ENCODE measurements at regions not wholly inside any gene's neighbourhood (a gene's known extent, or its start where the extent isn't known, plus 50 kb on each side); places are given as distances from the start of the nearest gene placed in this dataset.
"Not testable (repeated sequence)": the region's sequence is repeated elsewhere in the genome, so short reads cannot be mapped to it uniquely, and the experiment has no call there.

DNA sequence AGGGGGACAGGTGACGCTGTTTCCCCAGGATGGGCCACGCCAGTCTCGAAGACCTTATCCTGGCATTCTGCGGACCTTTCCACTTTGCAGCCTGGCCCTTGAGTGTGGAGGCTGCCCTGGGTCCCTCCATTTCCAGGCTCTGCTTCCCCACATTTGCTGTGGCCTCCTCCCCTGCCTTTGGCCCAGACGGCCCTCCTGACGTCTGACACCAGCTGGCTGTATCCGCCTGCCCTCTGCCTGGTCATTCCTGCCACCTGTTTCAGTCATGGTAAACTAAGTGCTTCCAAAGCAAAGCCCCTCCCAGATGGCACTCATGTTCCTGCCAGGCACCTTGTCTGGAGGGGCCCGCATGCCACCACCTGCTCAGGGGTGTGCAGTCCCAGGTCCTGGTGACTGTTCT is 95.1 kb downstream of the ASB1 start:
- no peak for DNase-seq

DNA sequence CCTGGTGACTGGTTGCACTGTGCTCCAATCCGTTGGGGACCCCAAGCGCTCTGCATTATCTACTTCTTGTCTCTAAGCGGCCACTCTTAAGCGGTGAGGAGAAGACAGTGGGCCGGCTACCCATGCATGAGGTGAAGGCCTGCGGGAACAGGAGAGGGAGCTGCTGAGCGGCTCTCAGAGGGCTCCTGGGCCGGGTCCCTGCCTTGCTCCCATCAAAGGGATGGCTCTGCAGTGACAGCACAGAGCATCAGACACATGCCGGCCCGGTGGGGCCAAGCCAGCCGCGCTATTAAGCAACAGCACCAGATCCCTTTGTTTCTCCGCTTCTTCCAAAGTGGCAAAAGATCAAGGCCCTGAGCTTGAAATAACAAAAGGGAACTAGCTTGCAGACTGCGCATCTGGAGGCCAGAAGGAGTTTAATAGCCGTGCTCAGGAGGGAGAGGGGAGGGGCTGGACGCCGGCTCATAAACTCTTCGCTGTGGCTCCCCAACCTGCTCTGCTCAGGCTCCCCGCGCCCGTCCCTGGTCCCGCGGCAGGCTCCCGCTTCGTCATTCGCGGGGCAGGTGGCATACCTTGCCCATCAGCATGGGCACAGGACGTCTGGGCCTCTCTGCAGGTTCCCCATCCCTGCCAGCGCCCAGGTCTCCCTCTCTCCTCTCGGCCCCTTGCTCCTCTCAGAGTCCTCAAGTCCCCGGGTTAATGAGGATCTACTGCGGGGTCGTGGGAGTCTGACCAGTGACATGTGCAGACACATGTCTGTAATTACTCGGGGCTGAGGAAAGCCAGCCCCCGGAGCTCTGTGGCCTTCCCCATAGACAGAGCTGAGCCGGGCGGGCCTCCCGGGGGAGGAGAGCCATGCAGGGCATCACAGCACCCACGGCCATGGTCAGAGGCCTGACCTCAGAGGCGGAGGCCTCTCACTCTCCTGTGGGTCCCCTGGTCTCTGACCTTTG is 96.7 kb downstream of the ASB1 start:
- DNase-seq, result no peak

DNA sequence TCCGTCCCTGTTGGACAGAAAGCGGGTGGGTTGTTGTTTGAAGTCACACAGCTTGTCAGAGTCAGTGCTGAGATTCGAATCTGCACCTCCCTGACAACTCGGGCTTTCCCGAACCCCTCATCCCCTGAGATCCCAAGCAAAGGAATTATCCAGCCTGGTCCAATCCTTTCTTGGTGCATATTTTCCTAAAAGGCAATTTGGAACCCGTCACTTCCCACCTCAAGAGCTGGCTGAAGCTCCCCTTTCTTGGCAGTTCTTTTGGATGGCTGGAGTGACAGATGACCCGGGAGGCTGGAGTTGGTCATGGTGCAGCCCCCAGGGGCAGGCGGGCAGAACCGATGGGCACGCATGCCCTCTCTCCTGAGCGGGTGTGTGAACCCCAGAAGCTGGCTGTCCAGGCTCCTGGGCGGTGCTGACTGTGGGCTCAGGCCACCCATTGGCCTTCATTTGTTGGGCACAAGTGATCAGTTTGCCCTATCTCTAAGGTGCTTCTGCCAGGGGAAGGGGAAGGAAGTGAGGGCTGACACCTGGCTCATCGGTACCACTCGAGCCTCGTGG is 97.8 kb downstream of the ASB1 start:
- no peak for DNase-seq

DNA sequence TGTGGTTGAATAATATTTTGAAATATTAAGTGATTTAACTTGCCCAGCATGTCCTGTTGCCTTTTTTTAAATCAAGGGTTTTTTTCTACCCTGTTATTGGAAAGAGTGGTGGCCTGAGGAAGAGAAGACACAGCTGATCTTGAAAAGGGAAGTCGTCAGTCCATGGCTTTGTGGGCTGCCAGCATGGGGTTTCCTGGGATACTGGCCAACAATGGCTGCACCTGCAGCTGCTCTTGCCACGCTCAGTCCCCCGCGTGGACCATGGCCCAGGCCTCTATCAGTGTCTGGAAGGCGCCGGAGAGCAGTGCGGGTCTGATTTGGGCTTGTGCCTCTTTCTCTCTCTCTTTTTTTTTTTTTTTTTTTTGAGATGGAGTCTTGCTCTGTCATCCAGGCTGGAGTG is 99.3 kb downstream of the ASB1 start:
- no peak for DNase-seq

DNA sequence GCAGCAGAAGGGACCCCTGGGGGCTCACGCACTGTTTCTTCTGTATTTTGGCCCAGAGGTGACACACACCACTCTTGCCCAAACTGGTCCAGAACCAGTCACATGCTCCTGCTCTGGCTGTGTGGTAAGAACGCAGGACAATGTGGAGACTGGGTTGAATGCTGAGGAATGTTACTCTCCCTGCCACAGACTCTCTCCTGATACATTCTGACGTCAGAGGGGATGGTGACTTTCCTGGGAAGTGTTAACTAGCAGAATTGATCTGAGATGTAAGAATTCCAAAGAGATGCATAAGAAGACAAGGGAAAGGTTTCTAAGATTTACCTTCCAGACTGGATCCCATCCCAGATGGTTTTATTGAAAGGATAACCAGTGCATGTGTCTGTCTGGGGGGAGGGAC is 100.8 kb downstream of the ASB1 start:
- DNase-seq, result no peak

DNA sequence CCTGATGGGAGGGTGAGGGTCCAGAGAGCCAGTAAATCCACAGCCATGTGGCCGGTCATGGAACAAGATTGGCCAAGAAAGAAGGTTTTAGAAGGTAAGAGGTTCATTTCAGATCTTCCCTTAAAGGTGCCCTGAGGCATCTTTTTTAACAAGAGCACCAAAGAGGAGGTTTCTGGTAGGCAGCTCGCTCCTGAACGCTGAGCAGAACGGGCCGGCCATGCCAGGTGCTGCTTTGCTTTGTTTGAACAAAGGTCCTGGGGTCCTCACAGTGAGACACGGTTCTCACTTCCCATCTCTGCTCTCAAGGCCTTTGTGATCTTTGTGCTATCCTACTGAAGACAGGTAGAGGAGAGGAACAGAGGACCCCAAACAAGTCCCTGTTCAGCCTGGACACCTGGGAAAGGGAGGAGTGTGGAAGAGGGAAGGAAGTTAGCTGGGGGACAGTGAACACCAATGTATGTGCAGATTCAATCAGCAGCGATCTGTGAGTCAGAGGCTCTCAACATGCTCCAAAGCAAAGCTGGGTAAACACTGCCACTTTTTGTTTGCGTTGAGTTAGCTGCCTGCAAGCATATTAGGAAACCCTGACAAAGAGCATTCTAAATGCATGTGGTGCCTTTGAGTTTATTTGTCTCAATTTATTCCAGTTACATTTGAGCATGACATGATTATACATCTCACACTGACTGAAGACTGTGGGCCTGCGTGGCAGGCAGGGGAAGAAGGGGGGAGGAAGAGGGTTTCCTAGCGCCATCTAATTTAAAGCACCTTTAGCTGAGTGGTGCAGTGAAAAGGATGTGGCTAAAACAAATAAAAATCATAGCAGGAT is 102.4 kb downstream of the ASB1 start:
- no peak for DNase-seq

DNA sequence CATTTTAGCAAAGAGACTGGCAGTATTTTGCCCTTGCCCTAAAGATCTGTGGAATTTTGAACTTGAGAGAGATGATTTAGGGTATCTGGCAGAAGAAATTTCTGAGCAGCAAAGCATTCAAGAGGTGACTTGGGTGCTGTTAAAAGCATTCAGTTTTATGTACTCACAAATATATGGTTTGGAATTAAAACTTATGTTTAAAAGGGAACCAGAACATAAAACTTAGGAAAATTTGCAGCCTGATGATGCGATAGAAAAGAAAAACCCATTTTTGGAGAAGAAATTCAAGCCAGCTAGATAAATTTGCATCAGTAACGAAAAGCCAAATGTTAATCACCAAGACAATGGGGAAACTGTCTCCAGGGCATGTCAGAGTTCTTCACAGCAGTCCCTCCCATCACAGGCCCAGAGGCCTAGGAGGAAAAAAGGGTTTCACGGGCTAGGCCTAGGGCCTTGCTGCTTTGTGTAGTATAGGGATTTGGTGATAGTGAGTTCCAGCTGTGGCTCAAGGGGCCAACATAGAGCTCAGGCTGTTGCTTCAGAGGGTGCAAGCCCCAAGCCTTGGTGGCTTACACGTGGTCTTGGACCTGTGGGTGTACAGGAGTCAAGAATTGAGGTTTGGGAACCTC is 104.4 kb downstream of the ASB1 start:
- not testable (repeated sequence) for DNase-seq

DNA sequence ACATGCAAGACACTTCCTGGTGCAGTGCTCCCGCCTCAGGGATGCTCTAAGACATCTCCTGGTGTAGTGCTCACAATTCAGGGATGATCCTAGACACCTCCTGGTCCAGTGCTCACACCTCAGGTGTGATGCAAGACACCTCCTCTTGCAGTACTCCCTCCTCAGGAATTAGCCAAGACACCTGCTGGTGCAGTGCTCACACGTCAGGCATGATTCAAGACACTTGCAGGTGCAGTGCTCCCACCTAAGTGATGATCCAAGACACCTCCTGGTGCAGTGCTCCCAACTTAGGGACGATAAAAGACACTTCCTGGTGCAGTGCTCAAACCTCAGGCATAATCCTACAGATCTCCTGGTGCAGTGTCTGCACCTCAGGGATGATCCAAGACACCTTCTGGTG is 117.0 kb downstream of the ASB1 start:
- DNase-seq, result not testable (repeated sequence)

DNA sequence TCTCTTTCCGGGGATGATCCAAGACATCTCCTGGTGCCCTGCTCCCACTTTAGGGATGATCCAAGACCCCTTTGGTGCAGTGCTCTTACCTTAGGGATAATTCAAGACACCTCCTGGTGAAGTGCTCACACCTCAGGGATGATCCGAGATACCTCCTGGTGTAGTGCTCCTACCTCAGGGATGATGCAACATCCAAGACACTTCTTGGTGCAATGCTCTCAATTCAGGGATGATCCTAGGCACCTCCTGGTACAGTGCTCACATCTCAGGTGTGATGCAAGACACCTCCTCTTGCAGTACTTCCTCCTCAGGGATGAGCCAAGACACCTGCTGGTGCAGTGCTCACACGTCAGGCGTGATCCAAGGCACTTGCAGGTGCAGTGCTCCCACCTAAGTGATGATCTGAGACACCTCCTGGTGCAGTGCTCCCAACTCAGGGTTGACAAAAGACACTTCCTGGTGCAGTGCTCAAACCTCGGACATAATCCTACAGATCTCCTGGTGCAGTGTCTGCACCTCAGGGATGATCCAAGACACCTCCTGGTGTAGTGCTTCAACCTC is 122.3 kb downstream of the ASB1 start:
- DNase-seq, result no peak

DNA sequence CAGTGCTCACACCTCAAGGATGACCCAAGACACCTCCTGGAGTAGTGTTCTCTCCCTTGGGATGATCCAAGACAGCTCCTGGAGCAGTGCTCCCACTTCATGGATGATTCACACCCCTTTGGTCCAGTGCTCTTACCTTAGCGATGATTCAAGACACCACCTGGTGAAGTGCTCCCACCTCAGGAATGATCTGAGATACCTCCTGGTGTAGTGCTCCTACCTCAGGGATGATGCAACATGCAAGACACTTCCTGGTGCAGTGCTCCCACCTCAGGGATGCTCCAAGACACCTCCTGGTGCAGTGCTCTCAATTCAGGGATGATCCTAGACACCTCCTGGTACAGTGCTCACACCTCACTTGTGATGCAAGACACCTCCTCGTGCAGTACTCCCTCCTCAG is 123.1 kb downstream of the ASB1 start:
- no peak for DNase-seq

DNA sequence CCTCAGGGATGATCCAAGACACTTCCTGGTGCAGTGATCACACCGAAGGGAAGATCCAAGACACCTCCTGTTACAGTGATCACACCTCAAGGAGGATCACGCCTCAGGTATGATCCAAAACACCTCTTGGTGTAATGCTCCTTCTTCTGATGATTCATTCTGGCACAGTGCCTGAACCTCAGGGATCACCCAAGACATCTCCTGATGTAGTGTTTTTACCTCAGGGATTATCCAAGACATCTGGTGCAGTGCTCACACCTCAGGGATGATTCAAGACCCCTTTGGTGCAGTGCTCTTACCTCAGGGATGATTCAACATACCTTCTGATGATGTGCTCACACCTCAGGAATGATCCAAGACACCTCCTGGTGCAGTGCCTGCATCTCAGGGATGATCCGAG is 124.4 kb downstream of the ASB1 start:
- no peak for DNase-seq

DNA sequence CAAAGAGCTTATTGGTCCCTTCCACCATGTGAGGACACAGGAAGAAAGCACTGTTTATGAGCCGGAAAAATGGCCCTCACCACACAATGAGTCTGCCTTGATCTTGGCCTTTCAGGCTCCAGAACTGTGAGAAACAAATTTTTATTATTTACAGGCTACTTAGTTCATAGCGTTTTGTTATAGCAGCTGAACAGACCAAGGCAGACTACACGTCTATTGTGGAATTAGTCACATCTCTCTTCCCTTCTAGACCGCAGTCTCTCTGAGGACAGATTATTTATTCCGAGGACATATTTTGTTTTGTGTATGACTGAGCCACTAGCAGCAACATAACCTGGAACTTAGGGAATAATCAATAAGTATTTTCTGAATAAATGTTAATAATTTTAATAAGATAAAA is 125.5 kb downstream of the ASB1 start:
- no peak for DNase-seq

DNA sequence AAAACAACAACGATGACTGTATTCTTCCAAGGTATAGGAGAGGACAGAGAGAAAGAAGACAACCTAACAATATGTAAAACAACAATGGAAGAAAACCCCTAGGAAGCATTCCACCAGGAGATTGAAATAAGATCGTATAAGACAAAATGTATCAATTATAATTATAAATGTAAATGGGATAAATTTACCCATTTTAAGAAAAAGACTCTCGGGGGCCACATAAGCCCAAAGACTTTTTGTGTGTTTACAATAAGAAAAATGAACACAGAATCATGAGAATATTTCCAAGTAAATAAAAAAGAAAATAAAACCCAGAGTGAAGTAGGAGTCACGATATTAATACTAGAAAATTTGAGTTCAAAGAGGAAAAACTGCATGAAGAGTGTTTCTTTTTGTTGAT is 126.4 kb downstream of the ASB1 start:
- no peak for DNase-seq

DNA sequence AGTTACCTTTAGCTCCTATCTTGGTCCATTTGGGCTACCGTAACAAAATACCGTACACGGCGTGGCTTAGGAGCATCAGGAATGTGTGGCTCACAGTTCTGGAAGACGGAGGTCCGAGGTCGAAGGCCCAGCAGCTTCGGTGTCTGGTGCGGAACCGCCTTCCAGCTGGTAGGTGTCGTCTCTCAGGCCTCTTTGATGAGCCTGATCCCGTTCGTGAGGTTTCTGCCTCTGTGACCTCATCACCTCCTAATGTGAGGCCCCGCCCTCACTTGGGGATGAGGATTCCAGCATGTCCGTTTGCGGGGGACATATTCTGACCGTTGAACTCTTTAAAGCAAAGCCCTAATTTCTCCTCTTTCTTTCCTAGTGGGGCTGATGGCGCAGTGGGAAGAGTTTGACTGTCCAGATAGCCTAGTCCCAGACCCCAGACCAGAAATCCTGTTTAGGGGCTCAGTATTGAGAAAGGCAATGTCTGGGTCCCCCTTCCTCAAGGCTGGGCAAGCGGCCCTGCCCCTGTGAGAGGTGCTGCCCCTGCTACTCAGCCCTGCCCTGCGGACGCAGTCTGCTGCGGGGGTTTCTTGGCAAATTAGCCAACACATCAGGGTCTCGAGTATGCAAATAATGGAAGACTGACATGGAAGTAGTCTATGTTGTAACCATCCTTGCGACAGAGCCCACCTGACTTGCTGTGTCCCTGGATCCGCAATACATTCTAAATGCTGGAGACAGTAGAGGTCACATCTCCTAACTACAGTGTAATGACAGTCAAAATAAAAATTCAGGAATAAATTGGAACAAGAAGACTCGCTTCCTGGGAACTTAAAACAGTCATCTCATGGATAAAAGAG is 128.0 kb downstream of the ASB1 start:
- no peak for DNase-seq

DNA sequence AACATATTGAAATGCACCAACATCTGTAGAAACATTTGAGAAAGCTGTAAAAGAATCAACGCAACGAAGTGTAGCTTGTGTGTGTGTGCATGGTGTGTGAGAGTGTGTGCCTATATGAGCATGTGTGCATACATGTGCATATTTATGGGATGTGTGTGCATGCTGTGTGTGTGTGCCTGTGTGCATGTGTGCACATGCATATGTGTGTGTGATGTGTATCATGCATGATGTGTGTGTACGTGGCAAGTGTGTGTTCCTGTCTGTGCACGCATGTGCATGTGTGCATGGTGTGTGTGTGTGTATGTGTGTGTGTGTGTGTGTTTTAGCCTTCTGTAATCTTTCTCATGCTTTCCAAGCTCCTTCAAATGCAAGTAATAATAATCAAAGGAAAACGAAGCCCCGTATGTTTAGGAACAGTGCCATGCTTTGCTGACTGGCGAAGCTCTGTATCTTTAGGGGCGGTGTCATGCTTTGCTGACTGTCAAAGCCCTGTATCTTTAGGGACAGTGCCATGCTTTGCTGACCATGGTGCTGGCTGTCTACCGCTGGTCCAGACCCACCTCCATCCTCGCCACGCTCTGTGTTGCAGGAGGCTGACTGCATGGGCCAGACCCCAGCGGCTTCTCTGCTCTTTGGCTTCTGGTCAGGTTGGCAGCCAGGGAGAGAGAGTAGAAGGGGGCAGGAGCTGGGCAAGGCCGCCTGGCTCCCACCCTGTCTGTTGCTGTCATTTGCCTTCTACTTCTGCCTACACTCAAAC is 129.2 kb downstream of the ASB1 start:
- no peak for DNase-seq

DNA sequence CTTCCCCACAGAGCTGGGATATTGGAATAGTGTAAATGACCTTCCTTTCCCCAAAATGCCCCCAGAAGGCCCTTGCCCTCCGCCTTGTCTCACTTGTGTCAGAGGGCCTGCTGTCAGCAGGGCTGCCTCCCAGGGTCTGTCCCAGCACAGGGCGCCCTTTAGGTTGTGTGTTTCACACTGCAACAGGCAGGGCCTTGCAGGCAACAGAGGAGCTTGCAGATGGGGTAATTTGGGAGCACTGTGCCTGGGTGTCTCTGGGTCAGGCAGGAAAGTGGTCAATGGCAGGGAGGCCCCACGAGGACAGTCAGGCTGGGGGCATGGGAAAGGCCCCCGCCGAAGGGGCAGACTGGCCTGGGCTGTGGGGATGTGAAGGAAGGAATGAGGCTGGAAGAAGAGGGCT is 130.7 kb downstream of the ASB1 start:
- no peak for DNase-seq

DNA sequence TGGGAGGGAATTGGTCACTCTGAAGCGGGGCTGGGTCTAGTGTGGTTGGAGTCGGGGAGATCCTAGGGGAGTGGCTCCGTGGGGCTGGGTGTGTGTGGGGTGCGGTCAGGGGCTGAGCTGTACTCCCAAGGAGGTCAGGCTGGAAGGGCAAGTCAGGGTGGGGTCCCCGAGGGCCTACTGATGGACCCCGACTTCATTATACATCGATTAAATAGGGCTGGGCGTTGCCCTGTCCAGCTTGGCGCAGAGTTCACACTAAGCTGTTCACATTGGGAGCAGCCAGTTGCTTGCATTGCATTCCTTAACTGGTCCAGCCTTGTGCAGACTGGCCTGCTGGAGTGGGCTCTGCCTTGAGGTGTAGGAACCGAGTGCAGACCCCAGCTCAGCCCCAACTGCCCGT is 131.2 kb downstream of the ASB1 start:
- DNase-seq, result no peak

DNA sequence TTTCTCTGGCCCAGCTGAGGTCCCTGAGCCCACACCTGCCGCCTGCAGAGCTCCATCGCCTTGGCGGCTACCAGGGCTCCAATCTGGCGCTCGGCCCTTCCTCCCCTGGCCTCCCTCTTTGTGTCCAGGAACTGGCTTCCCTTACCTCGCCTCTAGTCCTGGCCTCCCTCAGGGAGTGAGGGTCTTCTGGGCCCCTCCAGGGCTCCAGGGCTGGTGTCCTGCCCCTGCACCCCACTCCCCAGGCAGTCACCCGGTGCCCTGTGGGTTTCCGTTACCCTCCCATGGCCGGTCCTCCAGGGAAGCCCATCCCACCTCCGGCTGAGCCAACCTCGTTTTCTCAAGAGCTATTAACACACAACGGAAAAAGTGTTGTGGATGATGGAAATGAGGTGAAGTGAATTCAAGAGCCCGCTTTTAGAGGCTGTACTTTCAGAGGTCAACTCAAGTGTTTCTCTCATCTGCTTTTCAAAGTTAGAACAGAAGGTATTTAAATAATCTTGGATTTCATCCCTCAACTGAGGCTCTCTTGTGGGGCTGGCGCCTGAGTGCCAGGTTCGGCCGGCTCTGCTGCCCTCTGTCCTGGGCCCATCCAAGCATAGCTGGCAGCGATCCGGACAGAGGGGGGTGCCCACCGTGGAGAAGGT is 131.9 kb downstream of the ASB1 start:
- DNase-seq, result no peak

DNA sequence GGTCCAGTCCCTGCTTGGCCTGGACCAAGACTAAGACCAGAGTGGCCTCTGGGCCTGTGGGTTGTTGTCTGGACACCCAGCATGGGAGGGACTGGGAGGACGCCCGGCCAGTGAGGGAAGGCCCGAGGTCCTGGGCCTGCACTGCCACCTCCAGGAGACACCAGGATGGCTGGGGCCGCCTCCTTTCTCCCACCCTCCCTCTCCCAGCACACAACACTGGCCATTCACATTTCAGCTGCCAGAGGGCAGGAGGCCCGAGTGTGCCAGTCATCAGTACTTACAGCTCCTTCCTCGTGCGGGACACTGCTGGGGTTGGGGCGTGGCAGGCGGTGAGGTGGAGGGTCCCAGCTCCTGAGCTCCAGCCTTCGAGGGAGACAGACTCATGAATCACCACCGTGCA is 133.5 kb downstream of the ASB1 start:
- no peak for DNase-seq

DNA sequence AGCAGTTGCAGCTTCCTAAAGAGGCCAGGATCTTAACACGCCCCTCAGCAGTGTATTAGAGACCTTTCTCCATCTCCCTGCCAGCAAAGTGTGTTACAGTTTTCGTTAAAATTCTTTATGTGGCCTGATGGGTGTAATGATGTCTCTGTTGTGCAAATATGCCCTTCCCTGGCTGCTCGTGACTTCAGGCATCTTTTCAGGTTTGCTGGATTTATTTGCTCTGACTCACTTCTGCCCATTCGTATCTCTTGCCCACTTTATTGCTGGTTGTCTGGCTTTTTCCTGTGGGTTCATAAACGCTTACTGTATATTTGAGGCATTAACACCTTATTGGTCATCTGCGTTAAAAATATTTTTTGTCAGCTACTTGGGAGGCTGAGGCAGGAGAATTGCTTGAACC is 134.5 kb downstream of the ASB1 start:
- DNase-seq, result no peak

DNA sequence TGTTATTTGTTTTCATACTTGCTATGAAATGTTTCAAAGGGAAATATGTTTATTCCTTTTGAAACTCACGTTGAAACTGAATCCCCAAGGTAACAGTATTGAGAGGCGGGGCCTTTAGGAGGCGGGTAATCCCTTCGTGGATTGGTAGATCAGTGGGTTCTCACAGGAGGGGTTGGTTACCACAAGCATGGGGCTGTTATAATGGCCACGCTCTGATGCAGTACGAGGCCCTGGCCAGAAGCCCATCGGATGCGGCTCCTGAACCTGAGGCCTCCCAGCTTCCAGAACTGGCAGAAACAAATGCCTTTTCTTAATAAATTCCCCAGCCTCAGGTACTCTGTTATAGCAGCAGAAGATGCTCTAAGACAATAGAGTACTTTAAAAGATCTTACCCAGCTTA is 135.7 kb downstream of the ASB1 start:
- DNase-seq, result no peak
